Heart left ventricle (tissue), 16 donors: ENCODE measurements at regions not wholly inside any gene's neighbourhood (a gene's known extent, or its start where the extent isn't known, plus 50 kb on each side); places are given as distances from the start of the nearest gene placed in this dataset.
"Not testable (repeated sequence)": the region's sequence is repeated elsewhere in the genome, so short reads cannot be mapped to it uniquely, and the experiment has no call there.

ENCODE experiments used
- ATAC-seq, 4 donors: fragments of 200-7000 bp; cut with Tn5 transposase; one replicate each; pipeline ENCODE4 v1.9.1; 2020 to 2022; ENCODE audit warnings: moderate library complexity in 4 of 4, mild to moderate bottlenecking in 3 of 4, moderate number of reproducible peaks in 1 of 4
- DNase-seq, 5 donors: peaks; one replicate each; pipeline ENCODE4 v3.0.0-alpha.2; 2020
- H3K27ac ChIP-seq, 12 donors: fragments of 200-600 bp; sonication (generic) in 4 of 12; one replicate each; pipeline versions ENCODE4 v1.5.0 to v1.8.0; 2016 to 2022; ENCODE audit warnings: mild to moderate bottlenecking in 2 of 12
- H3K27me3 ChIP-seq, 9 donors: fragments of 200-600 bp; sonication (generic) in 2 of 9; one replicate each; pipeline versions ENCODE4 v1.5.1 to v1.8.0; 2016 to 2022; ENCODE audit warnings: mild to moderate bottlenecking in 3 of 9
- H3K36me3 ChIP-seq, 9 donors: fragments of 200-600 bp; sonication (generic) in 2 of 9; one replicate each; pipeline versions ENCODE4 v1.5.0 to v1.8.0; 2018 to 2022; ENCODE audit warnings: mild to moderate bottlenecking in 2 of 9
- H3K4me1 ChIP-seq, 12 donors: fragments of 200-600 bp; sonication (generic) in 4 of 12; one replicate each; pipeline versions ENCODE4 v1.5.0 to v1.8.0; 2016 to 2022; ENCODE audit warnings: mild to moderate bottlenecking in 3 of 12
- H3K4me3 ChIP-seq, 12 donors: fragments of 200-600 bp; sonication (generic) in 4 of 12; one replicate each; pipeline versions ENCODE4 v1.5.0 to v1.8.0; 2017 to 2022; ENCODE audit warnings: mild to moderate bottlenecking in 9 of 12, moderate library complexity in 4 of 12
- H3K9me3 ChIP-seq, 12 donors: fragments of 200-600 bp; sonication (generic) in 4 of 12; one replicate each; pipeline versions ENCODE4 v1.5.0 to v1.8.0; 2016 to 2022; ENCODE audit warnings: mild to moderate bottlenecking in 1 of 12
- POLR2A ChIP-seq, 2 donors: fragments of 450-650 bp; IDR thresholded peaks; one replicate each; pipeline ENCODE4 v1.6.1; 2017; ENCODE audit warnings: antibody characterized with exemption in 2 of 2, mild to moderate bottlenecking in 2 of 2, moderate library complexity in 2 of 2
- WGBS, 4 donors: extraction: QIAGEN DNeasy Blood & Tissue Kit in 2 of 4; methylation state at CpG; one replicate each; pipeline versions ENCODE4 v1.1.5 to v1.1.7; 2013 to 2018; 5-methylcytosine and 5-hydroxymethylcytosine counted together
- intact Hi-C, 10 donors: fragments of 100-400 bp; cut with DNase I; formaldehyde crosslinking; loops; one replicate each; pipeline versions ENCODE4 v1.11.1 to v1.14.2; 2022
- TF ChIP-seq, protein P1 (sequence below), 12 donors: fragments of 200-600 bp; sonication (generic) in 4 of 12; IDR thresholded peaks; one replicate each; pipeline versions ENCODE4 v1.5.0 to v1.8.0; 2018 to 2022; ENCODE audit warnings: antibody characterized with exemption in 12 of 12, mild to moderate bottlenecking in 5 of 12
- donor health status: ischemic (EF 13 %, LVEDD 7.1; RV severe dilation, severe dysfunction).
- donor health status: healthy with polysubstance abuse.
- donor health status: DM: no; HTN: yes; CAD: no.
- donor health status: DM: no; HTN: no; CAD: no.
- donor health status: ischemic (EF 25% LVEDD 6.9; RV normal size, moderate dysfunction).
- donor health status: ischemic (EF 25% LVEDD 5.7; RV mildly dilated, moderate dysfunction).
- donor health status: healthy.
- donor health status: DM: yes; HTN: yes; CAD: no.
- donor health status: ischemic (EF 35%, LVEDD 5.7; RV mildly dilated, moderate dysfunction).
- donor health status: nonischemic (EF 11% LVEDD 7.7; RV severe dilation, severe dysfunction).
- donor health status: DM: yes; HTN: yes; CAD: no.
- donor health status: PGD.
- donor health status: ischemic (EF 29% LVEDD 5.4; RV normal size, mild dysfunction).
- donor health status: nonischemic (EF 23%, LVEDD 6.1; RV moderate dilation, normal function).

DNA sequence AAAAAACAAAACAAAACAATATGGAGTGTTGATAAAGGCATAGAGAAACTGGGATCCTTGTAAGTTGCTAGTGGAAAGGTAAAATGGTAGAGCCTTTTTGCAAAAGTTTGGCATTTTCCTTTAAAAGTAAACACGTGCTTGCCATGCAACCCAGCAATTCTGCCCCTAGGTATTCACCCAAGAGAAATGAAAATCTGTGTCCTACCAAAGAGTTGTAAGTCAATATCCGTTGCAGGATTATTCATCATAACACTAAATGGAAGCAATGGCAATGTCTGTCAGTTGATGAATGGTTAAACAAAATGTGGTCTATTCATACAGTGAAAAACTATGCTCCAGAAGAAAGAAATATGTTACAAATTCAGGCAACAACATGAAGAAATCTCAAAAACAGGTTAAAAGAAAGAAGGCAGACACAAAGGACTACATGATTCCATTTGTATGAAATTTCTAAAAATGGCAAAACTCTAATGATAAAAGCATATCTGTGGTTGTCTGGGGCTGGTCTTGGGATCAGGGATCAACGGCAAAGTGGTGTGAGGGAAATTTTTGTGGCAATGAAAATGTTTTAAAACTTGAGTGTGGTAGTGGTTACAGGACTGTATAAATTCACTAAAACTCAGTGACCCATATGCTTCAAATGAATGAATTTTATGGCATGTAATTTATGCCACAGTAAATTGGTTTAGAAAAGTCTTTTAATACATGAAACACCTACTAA lies 229.6 kb downstream of the OPA1 start:
- 88 to 96% (median 91%) methylated on average over 3 of the region's 3 CpGs for WGBS, 4 donors
- Histone ChIP-seq H3K27me3 (peaks cover 0 to 3% (median 0%) of the 10 kb centered on the region in 9 donors), H3K4me3 (no peak overlapping the region), H3K9me3 (no peaks in the 10 kb centered on the region), H3K4me1 (peaks cover 0 to 17% (median 0%) of the 10 kb centered on the region in 12 donors), H3K27ac (no peak overlapping the region), H3K36me3 (no peaks in the 10 kb centered on the region)
- no peak for ATAC-seq
- intact Hi-C loops: no loop called here
- no peak for DNase-seq
- TF ChIP-seq POLR2A (IDR thresholded peaks at IDR 0.05): no peak
- TF ChIP-seq, protein P1, sequence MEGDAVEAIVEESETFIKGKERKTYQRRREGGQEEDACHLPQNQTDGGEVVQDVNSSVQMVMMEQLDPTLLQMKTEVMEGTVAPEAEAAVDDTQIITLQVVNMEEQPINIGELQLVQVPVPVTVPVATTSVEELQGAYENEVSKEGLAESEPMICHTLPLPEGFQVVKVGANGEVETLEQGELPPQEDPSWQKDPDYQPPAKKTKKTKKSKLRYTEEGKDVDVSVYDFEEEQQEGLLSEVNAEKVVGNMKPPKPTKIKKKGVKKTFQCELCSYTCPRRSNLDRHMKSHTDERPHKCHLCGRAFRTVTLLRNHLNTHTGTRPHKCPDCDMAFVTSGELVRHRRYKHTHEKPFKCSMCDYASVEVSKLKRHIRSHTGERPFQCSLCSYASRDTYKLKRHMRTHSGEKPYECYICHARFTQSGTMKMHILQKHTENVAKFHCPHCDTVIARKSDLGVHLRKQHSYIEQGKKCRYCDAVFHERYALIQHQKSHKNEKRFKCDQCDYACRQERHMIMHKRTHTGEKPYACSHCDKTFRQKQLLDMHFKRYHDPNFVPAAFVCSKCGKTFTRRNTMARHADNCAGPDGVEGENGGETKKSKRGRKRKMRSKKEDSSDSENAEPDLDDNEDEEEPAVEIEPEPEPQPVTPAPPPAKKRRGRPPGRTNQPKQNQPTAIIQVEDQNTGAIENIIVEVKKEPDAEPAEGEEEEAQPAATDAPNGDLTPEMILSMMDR (IDR thresholded peaks at IDR 0.05): no peak

GRCh38 chr3:193823213-193823605 lies 230.2 kb downstream of the OPA1 start:
- DNase-seq, H3K9me3 ChIP-seq, H3K27ac ChIP-seq, intact Hi-C loops, H3K36me3 ChIP-seq, H3K4me3 ChIP-seq, ATAC-seq, H3K27me3 ChIP-seq: not testable (repeated sequence)
- WGBS, 4 donors: 88 to 92% (median 90%) methylated on average over 3 of the region's 3 CpGs
- peaks cover 0 to 17% (median 0%) of the 10 kb centered on the region in 12 donors for H3K4me1 ChIP-seq

DNA sequence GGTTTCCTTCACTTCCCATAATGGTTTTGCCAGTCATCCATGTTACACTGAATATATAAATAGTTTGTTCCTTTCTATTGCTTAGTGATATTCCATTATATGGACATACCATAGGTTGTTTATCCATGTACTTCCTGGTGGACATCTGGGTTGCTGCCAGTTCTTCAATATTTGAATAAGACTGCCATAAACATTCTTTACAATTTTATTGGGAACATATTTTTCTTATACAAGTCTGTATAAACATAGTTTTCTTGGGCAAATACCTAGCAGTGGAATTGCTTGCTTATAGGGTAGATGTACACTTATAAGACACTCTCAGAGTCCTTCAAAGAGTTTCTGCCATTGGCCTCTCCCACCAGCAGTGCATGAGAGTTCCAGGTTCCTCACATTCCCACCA lies 231.4 kb downstream of the OPA1 start:
- DNase-seq (no peak), ATAC-seq (no peak)
- no peaks in the 10 kb centered on the region for H3K9me3 ChIP-seq
- TF ChIP-seq, protein P1 (IDR thresholded peaks at IDR 0.05): no peak
- no peak for TF ChIP-seq POLR2A (IDR thresholded peaks at IDR 0.05)
- intact Hi-C loops: no loop called here
- H3K27ac ChIP-seq: no peak overlapping the region
- no peaks in the 10 kb centered on the region for H3K27me3 ChIP-seq
- no peaks in the 10 kb centered on the region for H3K36me3 ChIP-seq
- no peak overlapping the region for H3K4me3 ChIP-seq
- H3K4me1 ChIP-seq: peaks cover 0 to 17% (median 0%) of the 10 kb centered on the region in 12 donors

DNA sequence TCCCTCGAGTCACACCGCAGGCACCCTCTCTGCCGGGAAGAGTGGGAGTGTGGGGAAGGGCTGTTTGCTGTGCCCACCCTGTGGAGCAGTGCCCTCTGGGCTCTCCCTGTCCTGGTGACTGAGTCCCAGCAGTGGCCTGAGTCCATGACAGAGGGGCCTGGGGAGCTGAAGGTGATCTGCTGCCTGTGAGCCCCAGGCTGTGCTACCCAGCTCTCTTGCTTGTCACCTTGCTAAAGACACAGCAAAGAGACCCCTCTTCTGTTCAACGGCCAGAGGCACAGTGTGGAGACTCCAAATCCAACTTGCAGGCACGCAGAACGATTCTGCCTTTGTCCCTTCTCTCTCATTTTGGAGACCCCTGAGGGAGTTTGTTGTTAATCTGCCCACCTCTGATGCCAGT lies 232.6 kb downstream of the OPA1 start:
- intact Hi-C loops: no loop called here
- no peak for ATAC-seq
- DNase-seq: no peak

More for the DNA sequence above, 232.6 kb downstream of the OPA1 start:
- H3K9me3 ChIP-seq: no peaks in the 10 kb centered on the region
- no peak for TF ChIP-seq POLR2A (IDR thresholded peaks at IDR 0.05)
- TF ChIP-seq, protein P1 (IDR thresholded peaks at IDR 0.05): no peak
- peaks cover 0 to 17% (median 0%) of the 10 kb centered on the region in 12 donors for H3K4me1 ChIP-seq
- no peaks in the 10 kb centered on the region for H3K36me3 ChIP-seq
- H3K27ac ChIP-seq: no peak overlapping the region
- no peaks in the 10 kb centered on the region for H3K27me3 ChIP-seq
- WGBS, 4 donors: 81 to 95% (median 87%) methylated on average over 6 of the region's 6 CpGs
- no peak overlapping the region for H3K4me3 ChIP-seq
